Left kidney (tissue), 1 donor: ENCODE measurements at regions not wholly inside any gene's neighbourhood (a gene's known extent, or its start where the extent isn't known, plus 50 kb on each side); places are given as distances from the start of the nearest gene placed in this dataset.
"Not testable (repeated sequence)": the region's sequence is repeated elsewhere in the genome, so short reads cannot be mapped to it uniquely, and the experiment has no call there.

Source experiments
- DNase-seq: peaks from one replicate; pipeline ENCODE4 v3.0.0-alpha.2; 2013

DNA sequence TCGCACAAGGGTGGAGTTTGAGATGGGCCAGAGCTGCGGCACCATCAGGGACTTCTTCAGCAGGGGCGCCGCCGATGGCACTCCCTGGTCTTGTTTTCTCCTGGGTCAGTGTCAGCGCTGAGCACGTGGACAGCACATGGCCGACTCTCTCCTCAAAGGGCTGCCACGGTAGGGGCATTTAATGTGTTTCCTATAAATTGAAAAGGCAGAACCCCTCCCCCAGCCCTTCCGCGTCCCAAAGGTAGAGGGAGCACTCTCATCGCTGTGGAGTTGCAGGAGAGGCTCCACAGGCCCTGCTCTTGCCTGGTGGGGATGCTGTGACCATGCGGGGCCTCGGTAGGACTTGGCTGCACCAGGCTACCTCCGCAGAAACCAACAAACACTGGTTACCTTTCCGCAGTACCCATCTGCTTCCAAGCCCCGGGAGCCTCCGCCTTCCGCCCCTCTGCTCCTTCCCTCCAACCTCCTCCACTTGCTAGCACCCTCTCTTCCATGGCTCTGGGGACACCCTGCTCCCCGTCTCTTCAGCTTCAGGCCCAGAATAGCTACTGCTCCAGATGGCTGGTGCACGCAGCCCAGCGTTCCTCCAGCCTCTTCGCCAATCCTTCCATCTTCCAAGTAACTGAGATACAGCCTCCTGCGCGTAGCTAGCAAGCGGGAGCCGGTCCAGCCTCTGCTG is 166.3 kb upstream of the ADCY1 start:
- DNase-seq: no peak

DNA sequence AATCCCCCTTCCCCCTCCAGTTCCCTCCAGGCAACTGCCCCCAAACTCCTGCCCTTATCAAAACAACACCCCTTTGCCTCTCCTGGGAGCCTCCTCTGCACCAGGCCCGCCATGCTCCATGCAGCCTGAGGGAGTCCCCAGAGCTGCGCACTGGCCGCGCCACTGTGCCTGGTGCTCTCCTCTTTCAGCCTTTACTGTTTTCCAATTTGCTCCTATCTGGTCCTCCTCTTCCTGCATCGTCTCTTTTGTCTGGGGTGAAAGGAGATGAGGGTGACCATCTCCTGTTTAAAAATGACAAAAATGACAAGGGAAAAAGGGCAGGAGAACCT is 165.8 kb upstream of the ADCY1 start:
- DNase-seq: no peak

DNA sequence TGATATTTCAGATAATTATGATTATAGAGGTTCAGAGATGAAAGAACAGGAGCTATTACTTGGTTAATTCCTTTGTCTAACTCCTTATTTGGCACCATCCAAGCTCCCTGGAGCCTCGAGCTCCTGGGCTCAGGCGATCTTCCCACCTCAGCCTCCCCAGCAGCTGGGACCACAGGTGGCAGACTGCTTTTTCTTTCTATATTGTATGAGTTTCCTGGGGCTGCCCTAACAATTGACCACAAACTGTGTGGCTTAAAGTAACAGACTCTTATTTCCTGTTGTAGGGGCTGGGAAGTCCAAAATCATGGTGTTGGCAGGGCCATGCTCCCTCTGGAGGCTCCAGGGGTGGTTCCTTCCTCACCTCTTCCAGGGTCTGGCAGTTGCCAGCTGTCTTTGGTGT is 163.3 kb upstream of the ADCY1 start:
- DNase-seq: no peak

DNA sequence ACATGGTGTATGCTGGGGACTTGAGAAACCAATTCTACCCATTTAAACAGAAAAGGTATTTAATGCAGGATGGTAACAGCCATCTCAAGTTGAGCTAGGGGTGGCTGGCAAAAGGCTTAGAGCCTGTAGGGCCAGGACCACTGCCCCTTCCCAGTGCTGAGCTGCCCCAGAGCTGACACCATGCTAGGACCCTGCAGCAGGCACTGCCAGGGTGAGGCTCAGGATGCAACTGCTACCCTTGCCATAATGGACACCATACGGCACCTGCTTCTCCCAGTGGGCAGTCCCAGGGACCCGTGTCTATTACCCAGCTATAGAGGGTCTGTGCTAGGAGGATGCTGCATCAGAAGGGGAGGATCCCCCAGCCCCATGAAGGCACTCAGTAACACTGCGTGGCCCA is 160.7 kb upstream of the ADCY1 start:
- no peak for DNase-seq

DNA sequence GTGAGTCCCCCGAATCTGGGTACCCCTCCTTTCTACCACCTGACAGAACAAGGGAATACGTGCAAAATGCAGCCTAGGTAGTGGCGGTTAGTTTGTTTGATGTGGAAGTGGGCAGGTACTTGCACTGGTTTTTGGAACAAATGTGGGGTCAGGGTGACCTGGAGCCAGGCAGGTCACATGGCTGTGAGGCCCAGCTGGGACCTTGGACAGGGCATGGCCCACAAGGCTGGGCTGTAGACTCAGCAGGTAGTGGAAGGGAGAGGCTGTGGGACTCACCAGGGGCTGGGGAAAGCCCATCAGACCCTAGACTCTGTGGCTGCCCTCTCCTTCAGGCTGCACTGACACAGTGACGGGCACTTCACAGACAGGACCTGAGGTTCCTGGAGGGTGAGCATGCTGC is 159.9 kb upstream of the ADCY1 start:
- no peak for DNase-seq

DNA sequence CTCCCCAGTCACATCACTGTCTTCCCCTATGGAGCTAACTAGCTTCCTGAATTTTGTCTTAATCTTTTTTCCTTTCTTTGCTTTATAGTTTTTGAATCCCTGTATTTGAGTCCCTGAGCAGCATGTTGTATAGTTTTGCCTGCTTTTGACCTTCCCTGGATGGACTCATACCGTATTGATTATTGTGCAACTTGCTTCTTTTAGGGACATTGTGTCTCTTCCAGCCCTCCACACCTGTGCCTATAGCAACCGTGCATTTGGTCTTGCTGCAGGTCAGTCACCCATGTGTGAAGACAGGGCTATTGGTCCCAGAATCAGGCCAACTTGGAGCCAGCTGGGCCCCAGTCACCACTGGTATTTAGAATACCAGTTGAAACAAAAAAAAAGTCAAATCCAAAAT is 158.9 kb upstream of the ADCY1 start:
- no peak for DNase-seq

DNA sequence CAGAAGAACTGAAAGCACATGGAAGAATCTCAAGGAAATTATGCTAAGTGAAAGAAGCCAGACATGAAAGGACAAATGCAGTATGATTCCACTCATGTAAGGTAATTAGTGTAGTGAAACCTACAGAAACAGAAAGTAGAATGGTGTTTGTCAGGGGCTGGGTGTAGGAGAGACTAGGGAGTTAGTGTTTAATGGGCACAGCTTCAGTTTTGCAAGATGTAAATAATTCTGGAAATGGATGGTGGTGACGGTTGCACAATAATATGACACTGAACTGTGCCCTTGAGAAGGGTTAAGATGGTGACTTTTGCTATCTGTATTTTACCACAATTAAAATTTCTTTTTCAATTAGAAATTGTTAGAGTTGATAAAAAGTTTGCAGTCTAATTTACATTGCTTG is 157.3 kb upstream of the ADCY1 start:
- DNase-seq: no peak

DNA sequence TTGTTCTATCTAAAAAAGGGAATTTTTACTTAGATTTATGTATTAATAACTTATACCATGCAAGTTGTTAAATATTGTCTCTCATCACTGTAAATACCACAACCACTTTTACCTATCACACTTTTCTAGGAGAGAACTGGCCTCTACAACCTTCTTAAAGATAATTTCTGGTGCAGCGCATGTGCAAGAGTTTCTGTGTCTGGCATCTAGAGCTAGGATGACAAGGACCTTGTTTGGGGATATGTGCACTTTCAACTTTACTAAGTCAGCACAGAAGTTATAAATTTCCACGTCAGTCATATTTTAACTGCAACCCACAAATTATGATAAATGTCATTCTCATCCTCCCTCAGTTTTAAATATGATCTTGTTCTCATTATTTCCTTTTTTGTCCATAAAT is 156.9 kb upstream of the ADCY1 start:
- no peak for DNase-seq

DNA sequence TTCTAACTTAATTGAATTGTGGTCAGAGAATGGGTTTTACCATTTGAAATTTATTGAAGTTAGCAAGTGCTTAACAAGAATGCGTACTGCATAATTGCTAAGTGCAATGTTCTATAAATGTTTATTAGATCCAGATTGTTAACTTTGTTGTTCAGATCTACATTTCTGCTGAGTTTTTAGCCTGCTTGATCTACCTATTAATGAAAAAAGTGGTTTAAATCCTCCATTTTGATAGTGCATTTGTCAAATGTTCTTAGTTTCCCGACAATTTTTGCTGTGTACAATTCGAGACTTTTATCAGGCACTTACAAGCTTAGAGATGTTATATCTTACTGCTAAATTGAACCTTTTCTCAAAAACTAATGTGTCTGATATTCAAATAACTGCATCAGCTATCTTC is 156.4 kb upstream of the ADCY1 start:
- no peak for DNase-seq

DNA sequence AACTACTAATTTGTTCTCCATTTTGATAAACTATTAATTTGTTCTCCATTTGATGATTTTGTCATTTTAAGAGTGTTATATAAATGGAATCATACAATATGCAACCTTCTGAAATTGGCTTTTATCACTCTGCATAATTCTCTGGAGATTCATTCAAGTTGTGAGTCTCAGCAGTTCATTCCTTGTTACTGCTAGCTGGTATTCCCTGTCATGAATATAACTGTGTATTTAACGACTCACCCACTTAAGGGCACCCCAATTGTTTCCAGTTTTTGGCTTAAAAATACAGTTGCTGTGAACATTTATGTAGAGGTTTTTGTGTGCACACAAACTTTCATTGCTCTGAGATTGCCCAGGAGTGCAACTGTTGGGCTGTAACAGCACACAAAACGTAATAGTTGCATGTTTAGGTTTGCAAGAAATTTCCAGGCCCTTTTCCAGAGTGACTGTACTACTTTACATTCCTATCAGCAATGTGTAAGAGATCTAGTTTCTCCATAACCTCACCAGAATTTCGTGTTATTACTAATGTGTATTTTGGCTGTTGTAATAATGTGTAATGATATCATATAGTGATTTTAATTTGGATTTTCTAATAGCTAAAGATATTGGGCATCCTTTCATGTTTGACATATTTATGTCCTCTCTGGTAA is 153.2 kb upstream of the ADCY1 start:
- DNase-seq: no peak

DNA sequence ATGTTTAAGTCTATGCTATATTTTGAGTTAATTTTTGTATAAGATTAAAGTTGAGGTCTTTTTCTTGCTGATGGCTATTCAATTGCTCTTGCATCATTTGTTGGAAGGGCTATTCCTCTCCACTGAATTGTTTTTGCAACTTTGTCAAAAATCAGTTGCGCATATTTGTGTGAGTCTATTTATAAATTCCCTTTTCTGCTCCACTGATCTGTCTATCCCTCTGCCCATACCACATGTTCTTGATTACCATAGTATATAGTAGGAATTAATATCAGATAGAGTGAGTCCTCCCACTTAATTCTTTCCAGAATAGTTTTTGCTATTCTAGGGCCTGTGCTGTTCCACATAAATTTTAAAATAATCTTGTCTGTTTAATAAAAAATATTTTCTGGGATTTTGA is 152.4 kb upstream of the ADCY1 start:
- DNase-seq: no peak

DNA sequence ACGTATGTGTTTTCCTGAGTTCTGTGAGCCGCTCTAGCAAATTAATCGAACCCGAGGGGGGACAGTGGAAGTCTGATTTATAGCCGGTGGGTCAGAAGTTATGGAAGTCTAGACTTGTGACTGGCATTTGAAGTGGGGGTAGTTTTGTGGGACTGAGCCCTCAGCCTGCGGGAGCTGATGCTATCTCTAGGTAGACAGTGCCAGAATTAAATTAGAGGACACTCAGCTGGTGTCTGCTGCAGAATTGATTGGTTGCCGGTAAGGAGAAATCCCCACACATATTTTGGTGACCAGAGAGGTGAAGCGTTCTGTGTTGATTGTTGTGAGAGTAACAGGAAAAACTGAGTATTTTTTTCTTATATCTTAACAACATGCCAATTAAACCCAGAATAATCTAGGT is 143.8 kb upstream of the ADCY1 start:
- no peak for DNase-seq

DNA sequence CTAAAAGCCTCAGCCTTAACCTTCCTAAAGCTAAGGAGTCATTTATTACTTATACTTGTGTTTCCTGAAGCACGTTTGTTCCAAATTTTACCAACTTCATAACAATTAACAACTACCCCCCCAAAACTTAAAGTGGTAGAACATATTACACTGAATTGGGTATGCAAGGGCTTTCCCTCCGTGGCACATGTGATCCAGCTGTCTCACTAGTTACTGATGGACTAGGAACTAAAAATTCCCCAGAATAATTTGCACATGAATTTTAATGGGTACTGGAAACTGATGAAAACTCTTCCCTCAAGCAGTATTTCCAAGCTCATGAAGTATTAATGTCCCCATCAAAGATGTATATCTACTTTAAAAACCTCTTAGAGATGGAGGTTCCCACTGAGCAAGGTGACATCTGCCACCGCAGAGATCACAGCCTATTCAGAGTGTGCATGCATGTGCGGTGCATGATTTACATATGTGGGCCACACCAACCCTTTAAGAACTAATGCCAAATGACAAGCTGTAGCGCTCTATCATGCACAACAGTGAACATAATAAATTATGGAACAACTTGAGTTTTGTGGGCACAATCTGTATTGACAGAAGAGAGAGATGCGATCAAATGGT is 139.9 kb upstream of the ADCY1 start:
- DNase-seq: no peak

DNA sequence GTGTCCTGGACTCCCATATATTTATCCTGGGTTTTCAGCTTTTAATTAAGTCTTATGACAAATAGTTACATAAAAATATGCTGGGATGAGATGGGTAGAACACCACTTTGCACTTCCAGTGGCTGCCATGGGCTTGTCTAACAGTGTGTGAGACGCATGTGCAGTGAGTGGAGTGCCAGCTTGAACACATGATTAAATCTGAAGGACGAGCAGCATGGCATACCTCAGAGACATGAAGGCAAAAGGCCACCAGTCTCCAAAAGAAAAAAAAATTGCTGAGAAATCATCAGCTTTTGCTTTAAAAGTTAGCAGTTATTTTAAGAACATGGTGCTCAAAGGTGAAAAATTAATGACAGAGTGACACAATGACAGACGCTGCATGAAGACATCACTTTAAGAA is 139.0 kb upstream of the ADCY1 start:
- DNase-seq: no peak

DNA sequence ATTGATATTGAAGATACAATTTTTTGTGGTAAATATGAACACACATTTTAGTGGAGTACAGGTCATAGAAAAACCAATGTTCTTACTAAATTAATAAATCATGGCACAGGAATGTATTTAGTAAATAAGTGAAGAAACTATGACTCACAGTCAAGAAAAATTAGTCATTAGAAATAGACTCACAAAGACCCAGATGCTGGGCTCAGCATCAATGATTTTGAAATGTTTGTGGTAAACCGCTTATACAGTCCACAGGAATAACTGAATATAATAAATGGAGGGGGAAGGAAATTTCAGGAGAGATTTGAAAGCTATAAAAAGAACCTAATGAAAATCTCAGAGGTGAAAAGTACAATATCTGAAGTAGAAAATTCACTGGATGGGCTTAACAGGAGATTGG is 138.3 kb upstream of the ADCY1 start:
- no peak for DNase-seq

DNA sequence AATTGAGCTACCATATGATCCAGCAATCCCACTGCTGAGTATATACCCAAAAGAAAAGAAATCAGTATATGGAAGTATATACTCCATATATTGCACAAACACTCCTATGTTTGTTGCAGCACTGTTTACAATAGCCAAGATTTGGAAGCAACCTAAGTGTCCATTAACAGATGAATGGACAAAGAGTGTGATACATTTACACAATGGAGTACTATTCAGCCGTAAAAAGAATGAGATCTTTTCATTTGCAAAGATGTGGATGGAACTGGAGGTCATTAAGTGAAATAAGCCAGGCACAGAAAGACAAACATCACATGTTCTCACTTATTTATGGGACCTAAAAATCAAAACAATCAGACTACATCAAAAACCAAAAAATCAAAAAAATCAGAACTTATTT is 133.4 kb upstream of the ADCY1 start:
- DNase-seq: not testable (repeated sequence)

DNA sequence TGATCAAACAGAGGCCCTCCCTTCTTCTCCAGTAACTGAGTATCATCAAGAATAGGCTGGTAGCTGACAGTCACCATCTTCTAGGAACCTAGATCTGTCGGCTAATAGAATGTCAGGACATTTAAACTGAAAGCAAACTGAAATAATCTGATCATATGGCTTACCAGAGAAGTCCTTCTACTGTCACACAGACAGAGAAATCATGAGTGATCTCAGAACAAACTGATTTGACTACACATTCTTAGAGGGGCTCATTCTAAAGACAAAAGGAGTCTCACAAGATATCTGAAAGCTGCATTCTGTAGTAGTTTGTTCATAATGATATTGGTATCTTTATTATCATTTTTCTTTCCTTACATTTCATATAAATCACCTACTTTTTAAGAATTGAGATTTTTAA is 130.9 kb upstream of the ADCY1 start:
- DNase-seq: no peak

DNA sequence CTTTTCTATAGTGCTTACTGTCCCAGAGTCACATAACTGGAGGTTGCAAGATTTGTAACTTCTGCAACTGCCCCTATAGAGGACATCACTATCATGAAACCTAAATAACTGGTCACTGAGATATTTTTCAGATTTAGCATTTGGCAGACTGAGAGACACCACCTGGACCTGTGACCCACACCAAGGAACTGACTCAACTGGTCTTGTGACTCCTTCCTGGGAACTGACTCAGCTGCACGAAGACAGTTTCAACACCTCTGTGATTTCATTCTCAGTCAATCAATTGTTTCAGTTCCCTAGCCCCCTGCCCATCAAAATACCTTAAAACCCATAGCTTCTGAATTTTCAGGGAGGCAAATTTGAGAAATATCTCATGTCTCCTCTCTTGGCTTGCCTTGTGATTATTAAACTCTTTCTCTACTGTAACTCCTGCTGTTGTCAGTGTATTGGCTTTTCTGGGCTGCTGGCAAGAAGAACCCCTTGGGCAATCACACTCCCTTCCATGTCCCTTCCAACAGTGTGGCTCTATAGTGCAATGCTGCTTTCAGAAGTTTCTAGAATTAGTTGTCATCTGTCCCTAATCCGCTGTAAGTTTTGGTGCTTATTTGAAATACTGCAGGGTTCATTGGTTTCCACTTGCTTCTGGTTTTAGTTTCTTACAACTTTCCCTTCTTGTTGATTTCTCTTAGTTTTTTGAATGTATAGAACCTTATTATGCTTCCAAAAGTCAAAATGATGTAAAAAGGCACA is 127.8 kb upstream of the ADCY1 start:
- DNase-seq: no peak

DNA sequence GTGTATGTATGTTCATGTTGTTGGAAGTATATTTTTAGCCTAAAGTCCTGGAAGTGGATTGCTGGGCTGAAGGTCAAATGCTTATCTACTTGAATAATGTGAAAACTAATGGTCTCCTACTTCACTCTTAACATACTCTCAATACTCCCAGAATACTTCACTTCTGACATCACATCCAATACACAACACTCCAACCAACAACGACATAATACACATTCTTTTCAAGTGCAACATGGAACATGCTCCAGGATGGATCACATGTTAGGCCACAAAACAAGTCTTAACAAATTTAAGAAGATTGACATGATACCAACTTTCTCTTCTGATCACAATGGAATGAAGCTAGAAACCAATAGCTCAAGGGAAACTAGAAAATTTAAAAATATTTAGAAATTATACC is 126.9 kb upstream of the ADCY1 start:
- no peak for DNase-seq

DNA sequence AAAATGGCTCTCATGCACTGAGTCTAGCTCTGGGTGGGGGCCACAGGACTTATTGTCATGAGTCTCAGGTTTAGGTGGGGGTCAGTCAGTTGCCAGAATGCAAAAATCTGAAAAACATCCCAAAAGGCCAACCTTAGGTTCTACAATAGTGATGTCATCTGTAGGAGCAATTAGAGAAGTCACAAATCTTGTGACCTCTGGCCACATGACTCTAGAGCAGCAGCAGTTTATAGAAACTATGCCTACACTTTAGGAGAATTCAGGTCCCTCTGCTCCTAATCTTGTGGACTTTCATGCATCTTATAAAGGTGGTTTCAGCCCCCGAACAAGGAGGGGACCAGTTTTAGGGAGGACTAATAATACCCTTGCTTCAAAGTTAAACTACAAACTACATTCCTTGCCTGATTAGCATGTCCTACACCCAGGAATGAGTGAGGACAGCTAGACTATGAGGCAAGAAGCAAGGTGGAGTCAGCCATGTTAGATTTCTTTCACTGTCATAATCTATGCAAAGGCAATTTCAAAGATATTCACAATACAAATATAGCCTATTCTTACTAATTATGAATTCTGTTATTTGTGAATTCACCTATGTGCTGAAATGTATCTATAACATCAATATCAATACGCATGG is 123.5 kb upstream of the ADCY1 start:
- DNase-seq: no peak

DNA sequence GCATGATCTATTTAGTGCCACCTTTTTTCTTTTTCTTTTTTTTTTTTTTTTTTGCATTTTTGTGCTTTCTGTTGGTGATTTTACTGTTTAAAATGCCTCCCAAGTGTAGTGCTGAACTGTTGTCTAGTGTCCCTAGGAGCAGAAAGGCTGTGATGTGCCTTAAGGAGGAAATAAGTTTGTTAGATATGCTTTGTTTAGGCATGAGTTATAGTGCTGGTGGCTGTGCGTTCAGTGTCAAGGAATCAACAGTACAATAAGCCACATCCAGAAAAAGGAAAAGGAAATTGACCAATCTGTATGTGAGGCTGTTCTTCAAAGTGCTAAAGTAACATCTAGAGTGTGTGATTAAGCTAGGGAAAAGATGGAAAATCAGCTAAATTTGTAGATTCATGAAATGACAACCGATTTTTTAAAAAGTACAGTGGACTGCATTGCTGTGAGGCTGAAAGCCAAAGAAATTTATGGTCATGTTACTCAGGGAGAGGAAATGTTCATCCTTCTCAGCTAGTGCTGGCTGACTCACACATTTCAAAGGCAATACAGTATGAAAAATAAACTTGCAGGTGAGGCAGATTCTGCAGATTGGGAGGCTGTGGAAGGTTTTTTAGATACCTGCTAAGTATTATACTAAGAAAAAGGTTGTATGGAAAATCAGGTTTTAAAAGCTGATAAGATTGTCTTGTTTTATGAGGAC is 122.7 kb upstream of the ADCY1 start:
- DNase-seq: no peak

DNA sequence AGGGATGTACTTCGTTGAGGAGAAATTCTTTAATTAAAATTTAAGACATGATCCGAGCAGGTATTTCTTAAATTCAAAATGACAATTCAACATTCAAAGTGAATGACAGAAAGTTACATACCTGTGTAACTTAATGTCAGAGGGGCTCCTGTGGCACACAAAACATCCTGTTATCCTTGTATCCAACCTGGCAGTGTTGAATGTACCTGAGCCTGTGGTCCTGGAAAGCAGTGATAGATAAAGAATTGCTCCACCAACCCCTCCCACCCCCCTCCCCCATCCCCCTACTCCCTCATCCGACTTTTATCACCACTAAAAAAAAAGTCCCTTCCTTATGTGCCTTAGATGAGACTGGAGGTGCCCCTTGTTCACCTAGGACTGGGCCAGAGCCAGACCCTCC is 119.4 kb upstream of the ADCY1 start:
- no peak for DNase-seq
